ENCODE measurements at regions not wholly inside any gene's neighbourhood (a gene's known extent, or its start where the extent isn't known, plus 50 kb on each side); places are given as distances from the start of the nearest gene placed in this dataset.
"Not testable (repeated sequence)": the region's sequence is repeated elsewhere in the genome, so short reads cannot be mapped to it uniquely, and the experiment has no call there.

- H3K4me2 ChIP-seq (ENCODE audit: insufficient read depth, insufficient read length, low read length); H4K91ac ChIP-seq (ENCODE audit: insufficient read length, low read depth, low read length); H2AK5ac ChIP-seq (ENCODE audit: insufficient read length, low read length); H3K4me1 ChIP-seq (ENCODE audit: insufficient read depth, low read length); H2BK120ac ChIP-seq (ENCODE audit: low read depth, low read length, poor library complexity, severe bottlenecking); H3T11ph ChIP-seq (ENCODE audit: low read length); H3K18ac ChIP-seq (ENCODE audit: insufficient read length, low read depth, low read length); H3K9me3 Mint-ChIP-seq; H3K27ac Mint-ChIP-seq; H2BK15ac ChIP-seq (ENCODE audit: low read depth, low read length); H2BK20ac ChIP-seq (ENCODE audit: low read depth, low read length, poor library complexity, severe bottlenecking); H3K23ac ChIP-seq (ENCODE audit: insufficient read length, low read depth, low read length); H3K56ac ChIP-seq (ENCODE audit: insufficient read length, low read depth, low read length); H3K36me3 Mint-ChIP-seq (ENCODE audit: insufficient read depth in 1 of 3, low read depth in 3 of 3); H3K79me1 ChIP-seq (ENCODE audit: insufficient read depth, low read depth, low read length, poor library complexity, severe bottlenecking); H4K8ac ChIP-seq (replicated peaks; ENCODE audit: insufficient read length, low read depth, low read length); H3K9me3 ChIP-seq (ENCODE audit: control insufficient read depth, low read depth, low read length); H3K14ac ChIP-seq (ENCODE audit: insufficient read depth, low read length); H2AFZ ChIP-seq (ENCODE audit: low read length); H4K5ac ChIP-seq (ENCODE audit: insufficient read length, low read depth, low read length); H4K20me1 ChIP-seq (ENCODE audit: control insufficient read depth, insufficient read depth, insufficient read length); H3K4me3 Mint-ChIP-seq; DNase-seq; H3K27me3 Mint-ChIP-seq (ENCODE audit: low read depth); H3K4me1 Mint-ChIP-seq; H3K4ac ChIP-seq (ENCODE audit: low read depth, low read length); H3K9ac ChIP-seq (ENCODE audit: extremely low read depth, insufficient read length, low read length); H3K27me3 ChIP-seq (ENCODE audit: insufficient read depth, low read length); H3K23me2 ChIP-seq (ENCODE audit: insufficient read length, low read depth, low read length, poor library complexity, severe bottlenecking); H2BK5ac ChIP-seq (ENCODE audit: insufficient read length, low read length); H3K27ac ChIP-seq (ENCODE audit: insufficient read length, low read depth, low read length); H3K79me2 ChIP-seq (ENCODE audit: insufficient read depth, low read length); H2BK12ac ChIP-seq (ENCODE audit: insufficient read length, low read depth, low read length): not testable (repeated sequence)
Observed at GRCh38 chr7:35931551-35931950, 130.7 kb downstream of the SEPTIN7 start.

GRCh38 chr7:35940695-35941094, 139.8 kb downstream of the SEPTIN7 start:
- not testable (repeated sequence) for H3K18ac ChIP-seq (ENCODE audit: insufficient read length, low read depth, low read length); H3K4me1 Mint-ChIP-seq; H3K27ac Mint-ChIP-seq; H3K14ac ChIP-seq (ENCODE audit: insufficient read depth, low read length); H2BK20ac ChIP-seq (ENCODE audit: low read depth, low read length, poor library complexity, severe bottlenecking); H3K9me3 ChIP-seq (ENCODE audit: control insufficient read depth, low read depth, low read length); H2AK5ac ChIP-seq (ENCODE audit: insufficient read length, low read length); H3K4ac ChIP-seq (ENCODE audit: low read depth, low read length); H3K23ac ChIP-seq (ENCODE audit: insufficient read length, low read depth, low read length); H3K27me3 ChIP-seq (ENCODE audit: insufficient read depth, low read length); H3K4me3 Mint-ChIP-seq; H2BK12ac ChIP-seq (ENCODE audit: insufficient read length, low read depth, low read length); H2BK120ac ChIP-seq (ENCODE audit: low read depth, low read length, poor library complexity, severe bottlenecking); H3K79me2 ChIP-seq (ENCODE audit: insufficient read depth, low read length); DNase-seq; H2AFZ ChIP-seq (ENCODE audit: low read length); H2BK5ac ChIP-seq (ENCODE audit: insufficient read length, low read length); H3K79me1 ChIP-seq (ENCODE audit: insufficient read depth, low read depth, low read length, poor library complexity, severe bottlenecking); H4K8ac ChIP-seq (replicated peaks; ENCODE audit: insufficient read length, low read depth, low read length); H4K20me1 ChIP-seq (ENCODE audit: control insufficient read depth, insufficient read depth, insufficient read length); H4K91ac ChIP-seq (ENCODE audit: insufficient read length, low read depth, low read length); H3K56ac ChIP-seq (ENCODE audit: insufficient read length, low read depth, low read length); H3K27ac ChIP-seq (ENCODE audit: insufficient read length, low read depth, low read length); H3K4me1 ChIP-seq (ENCODE audit: insufficient read depth, low read length); H3K36me3 Mint-ChIP-seq (ENCODE audit: insufficient read depth in 1 of 3, low read depth in 3 of 3); H3T11ph ChIP-seq (ENCODE audit: low read length); H3K4me2 ChIP-seq (ENCODE audit: insufficient read depth, insufficient read length, low read length); H3K23me2 ChIP-seq (ENCODE audit: insufficient read length, low read depth, low read length, poor library complexity, severe bottlenecking); H3K9ac ChIP-seq (ENCODE audit: extremely low read depth, insufficient read length, low read length); H2BK15ac ChIP-seq (ENCODE audit: low read depth, low read length); H4K5ac ChIP-seq (ENCODE audit: insufficient read length, low read depth, low read length); H3K27me3 Mint-ChIP-seq (ENCODE audit: low read depth); H3K9me3 Mint-ChIP-seq
- WGBS (ENCODE audit: extremely low coverage, insufficient read length, low lambda C conversion rate), result no CpG with 5 or more reads among the region's 8 CpGs

GRCh38 chr7:35945621-35946020, 144.8 kb downstream of the SEPTIN7 start:
- not testable (repeated sequence) for H4K5ac ChIP-seq (ENCODE audit: insufficient read length, low read depth, low read length); H3K14ac ChIP-seq (ENCODE audit: insufficient read depth, low read length); H3K4me3 Mint-ChIP-seq; DNase-seq; H3K4me1 ChIP-seq (ENCODE audit: insufficient read depth, low read length); H2BK15ac ChIP-seq (ENCODE audit: low read depth, low read length); H3K27me3 Mint-ChIP-seq (ENCODE audit: low read depth); H2BK12ac ChIP-seq (ENCODE audit: insufficient read length, low read depth, low read length); H3K9me3 ChIP-seq (ENCODE audit: control insufficient read depth, low read depth, low read length); H3K9ac ChIP-seq (ENCODE audit: extremely low read depth, insufficient read length, low read length); H3K27me3 ChIP-seq (ENCODE audit: insufficient read depth, low read length); H3K18ac ChIP-seq (ENCODE audit: insufficient read length, low read depth, low read length); H3K4me2 ChIP-seq (ENCODE audit: insufficient read depth, insufficient read length, low read length); H2AK5ac ChIP-seq (ENCODE audit: insufficient read length, low read length); H2AFZ ChIP-seq (ENCODE audit: low read length); H2BK5ac ChIP-seq (ENCODE audit: insufficient read length, low read length); H3K9me3 Mint-ChIP-seq; H3K79me2 ChIP-seq (ENCODE audit: insufficient read depth, low read length); H3K4ac ChIP-seq (ENCODE audit: low read depth, low read length); H3K27ac Mint-ChIP-seq; H2BK120ac ChIP-seq (ENCODE audit: low read depth, low read length, poor library complexity, severe bottlenecking); H2BK20ac ChIP-seq (ENCODE audit: low read depth, low read length, poor library complexity, severe bottlenecking); H3K23me2 ChIP-seq (ENCODE audit: insufficient read length, low read depth, low read length, poor library complexity, severe bottlenecking); H3K23ac ChIP-seq (ENCODE audit: insufficient read length, low read depth, low read length); H3K56ac ChIP-seq (ENCODE audit: insufficient read length, low read depth, low read length); H3K4me1 Mint-ChIP-seq; H4K20me1 ChIP-seq (ENCODE audit: control insufficient read depth, insufficient read depth, insufficient read length); H4K91ac ChIP-seq (ENCODE audit: insufficient read length, low read depth, low read length); H4K8ac ChIP-seq (replicated peaks; ENCODE audit: insufficient read length, low read depth, low read length); H3K79me1 ChIP-seq (ENCODE audit: insufficient read depth, low read depth, low read length, poor library complexity, severe bottlenecking); H3K36me3 Mint-ChIP-seq (ENCODE audit: insufficient read depth in 1 of 3, low read depth in 3 of 3); H3T11ph ChIP-seq (ENCODE audit: low read length); H3K27ac ChIP-seq (ENCODE audit: insufficient read length, low read depth, low read length)
